ENCODE measurements at regions not wholly inside any gene's neighbourhood (a gene's known extent, or its start where the extent isn't known, plus 50 kb on each side); places are given as distances from the start of the nearest gene placed in this dataset.

DNA sequence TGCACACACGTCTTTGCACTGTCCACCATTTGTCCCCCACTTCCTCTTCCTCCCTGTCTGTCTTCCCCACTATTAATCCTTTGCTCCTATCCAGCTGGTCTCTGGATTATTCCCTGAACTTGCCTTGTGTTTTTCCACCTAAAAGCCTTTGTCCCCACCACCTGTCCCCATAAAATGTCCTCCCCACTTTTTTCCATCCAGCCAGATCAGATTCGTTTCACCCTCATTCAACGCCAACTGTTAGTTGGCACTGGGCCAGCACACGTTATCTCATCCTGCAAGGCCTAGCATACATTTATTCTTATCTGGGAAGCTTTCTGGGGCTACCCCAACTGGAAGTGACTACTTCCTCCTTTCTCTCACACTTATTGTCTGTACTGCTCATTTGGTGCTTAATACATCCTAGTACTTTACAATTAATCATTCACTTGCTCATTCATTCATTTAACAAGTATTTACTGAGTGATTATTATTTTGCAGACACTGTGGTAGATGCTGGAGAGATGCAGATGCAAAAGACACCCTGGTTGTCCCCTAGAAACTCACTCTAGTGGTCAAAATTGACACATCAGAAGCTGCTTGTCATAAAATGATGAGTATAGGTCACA, 96.2 kb downstream of the RASSF10 start:
- DNase-seq, result peak; percentile 99

DNA sequence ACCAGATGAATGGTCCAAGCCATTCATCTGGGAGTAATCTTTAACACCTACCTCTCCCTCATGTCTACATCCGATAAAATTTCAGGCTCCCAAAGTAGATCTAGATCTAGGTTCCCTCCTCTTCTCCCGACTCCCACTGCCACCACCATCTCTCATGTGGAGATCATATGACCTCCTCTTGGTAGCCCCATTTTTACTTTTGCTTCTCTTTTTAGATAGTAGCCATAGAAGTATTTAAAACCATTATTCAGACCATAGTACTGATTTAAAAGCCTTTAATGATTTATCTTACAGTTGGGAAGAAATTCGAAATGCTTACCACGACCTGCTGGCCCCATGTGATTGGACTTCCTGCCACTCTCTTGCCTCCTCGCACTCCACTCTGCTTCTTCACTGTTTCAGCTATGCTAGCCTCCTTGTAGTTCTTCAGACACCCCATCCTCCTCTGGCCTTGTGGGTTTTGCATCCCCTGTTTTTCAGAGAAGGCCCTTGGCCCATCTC, 98.5 kb downstream of the RASSF10 start:
- DNase-seq, result no peak

DNA sequence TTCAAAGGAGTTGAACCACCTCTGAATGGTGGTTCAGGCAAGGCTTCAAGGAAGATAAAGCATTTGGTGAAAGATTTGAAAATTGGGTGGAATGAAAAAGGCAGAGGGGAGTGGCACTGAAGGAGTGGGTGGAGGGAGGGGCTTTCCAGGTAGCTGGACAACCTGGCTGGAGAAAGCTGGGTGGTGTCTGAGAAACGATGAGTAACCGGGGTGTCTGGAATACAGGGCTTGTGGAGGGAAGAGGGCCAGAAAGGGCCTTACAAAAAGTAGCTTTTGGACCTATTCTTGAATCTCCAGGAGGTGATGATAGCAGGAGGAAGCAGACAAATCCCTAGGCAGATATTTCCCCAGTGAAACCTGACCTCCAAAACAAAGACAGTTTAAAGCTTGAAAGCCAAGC, 99.3 kb downstream of the RASSF10 start:
- no peak for DNase-seq

DNA sequence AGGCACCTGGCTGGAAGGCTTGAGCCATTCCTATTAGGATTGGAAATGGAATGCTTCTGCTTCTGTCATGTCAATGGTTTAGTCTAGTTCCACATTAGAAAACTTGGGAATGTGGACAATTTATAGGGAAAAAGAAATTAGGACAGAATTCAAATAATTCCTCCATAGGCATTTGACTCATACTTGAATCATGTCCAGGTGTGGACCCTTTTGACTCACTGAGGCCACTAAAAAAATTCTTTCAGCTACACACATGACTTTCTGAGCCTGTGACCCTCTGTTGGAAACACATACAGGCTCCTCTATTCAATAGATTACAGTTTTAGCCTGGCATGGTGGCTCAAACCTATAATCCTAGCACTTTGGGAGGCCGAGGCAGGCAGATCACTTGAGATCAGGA, 100.5 kb downstream of the RASSF10 start:
- DNase-seq, result no peak

DNA sequence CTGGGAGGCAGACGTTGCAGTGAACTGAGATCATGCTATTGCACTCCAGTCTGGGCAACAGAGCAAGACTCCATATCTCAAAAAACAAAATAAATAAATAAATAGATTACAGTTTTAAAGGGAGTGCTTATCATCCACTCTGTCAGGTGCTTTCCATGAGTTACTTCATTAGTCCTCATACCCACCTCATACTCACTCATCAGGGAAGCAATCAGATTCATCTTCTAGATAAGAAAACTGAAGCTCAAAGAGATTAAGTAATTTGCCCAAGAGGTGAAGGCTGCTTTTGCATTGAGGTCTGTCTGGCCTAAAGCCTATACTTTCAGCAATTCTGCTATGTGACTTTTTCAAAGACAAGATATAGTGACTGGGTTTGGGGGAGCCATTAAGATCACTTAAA, 101.0 kb downstream of the RASSF10 start:
- DNase-seq, result no peak

DNA sequence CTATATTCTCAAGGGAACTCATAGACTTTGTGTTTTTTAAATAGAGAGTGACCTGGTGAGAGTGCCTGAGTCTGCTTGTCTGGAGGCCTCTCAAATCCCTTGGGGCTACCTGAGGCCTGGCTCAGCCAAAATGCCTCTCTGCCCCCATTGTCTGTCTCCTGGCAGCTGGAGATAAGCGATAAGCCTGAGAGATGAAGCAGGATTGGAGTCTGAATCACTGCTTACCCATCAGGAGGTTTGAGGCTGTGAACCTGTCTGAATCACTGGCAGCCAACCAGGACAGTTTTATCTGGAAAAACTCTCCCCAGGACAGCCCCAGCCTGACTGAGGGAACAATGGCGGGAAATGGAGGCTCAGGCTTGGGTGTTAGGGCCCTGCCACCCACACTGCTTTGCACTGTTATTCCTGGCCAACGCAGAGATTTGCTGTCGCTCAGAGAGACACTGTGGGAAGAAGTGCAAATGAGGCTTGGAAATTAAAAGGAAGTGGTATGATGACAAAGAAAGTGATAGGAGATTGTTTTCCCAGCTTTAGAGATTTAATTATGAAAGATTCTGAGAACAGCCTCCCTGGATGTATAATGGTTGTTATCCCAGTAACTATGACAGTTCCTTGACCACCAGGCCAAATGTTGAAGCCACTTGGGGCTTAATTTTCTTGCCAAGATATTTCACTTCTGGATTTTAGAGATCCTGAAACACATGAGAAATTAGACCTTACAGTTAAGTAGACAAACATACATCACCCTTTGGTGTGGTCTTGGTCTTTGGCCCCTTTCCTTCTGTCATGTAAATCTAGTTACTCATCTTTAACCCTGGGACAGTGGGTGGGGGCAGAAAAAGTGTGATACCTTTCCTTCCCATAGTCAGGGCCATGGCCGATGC, 102.1 kb downstream of the RASSF10 start:
- no peak for DNase-seq

DNA sequence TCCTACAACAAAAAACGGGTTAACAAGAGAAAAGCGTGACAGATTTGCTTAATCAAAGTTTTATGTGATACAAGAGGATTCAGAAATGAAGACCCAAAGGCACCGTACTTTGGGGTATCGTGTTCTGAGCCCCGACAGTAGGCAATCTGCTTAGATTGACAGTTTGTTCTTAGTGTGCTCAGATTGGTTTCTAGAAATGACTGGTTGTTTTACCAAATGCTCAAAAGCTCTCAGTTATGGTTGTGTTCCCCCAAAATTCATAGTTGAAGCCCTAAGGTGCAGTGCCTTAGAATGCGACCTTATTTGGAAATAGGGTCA, 102.7 kb downstream of the RASSF10 start:
- DNase-seq, result no peak

DNA sequence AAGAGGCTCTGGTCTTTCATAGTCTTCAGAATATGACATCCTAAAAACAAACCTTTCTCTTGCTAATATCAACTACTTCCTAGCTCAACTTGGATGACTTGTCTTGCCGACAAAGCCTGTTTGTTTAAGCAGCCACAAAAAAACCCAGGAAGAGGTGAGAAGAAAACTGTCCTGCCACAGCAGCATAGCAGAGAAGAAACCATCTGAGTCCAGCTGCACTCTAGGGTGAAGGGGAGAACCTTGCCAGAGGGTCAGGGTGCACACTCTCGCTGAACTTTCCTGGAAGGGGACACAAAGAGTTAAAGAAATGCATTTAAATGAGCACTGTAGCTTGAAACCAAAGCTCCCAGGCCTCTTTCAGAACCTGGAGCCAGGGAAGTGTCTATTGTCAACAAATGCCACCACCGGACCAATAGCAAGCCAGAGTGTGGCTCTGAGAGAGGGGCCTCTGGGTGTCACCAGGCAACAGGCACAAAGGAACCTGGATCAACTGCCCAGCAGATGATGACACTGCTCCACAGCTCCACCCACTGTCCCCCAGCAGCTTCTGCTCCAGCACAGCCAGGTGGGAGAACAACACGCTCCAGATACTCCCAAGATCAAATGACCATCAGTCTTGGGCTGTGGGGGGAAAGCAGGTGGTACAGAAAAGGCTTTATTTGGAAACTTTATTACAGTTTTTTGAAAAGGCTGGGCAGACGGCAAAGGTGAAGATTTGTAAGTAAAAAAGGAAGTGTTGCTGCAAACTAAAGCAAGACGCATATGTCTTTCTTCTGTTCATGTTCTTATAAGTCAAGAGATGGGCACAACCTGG, 105.7 kb downstream of the RASSF10 start:
- DNase-seq, result peak; percentile 97

DNA sequence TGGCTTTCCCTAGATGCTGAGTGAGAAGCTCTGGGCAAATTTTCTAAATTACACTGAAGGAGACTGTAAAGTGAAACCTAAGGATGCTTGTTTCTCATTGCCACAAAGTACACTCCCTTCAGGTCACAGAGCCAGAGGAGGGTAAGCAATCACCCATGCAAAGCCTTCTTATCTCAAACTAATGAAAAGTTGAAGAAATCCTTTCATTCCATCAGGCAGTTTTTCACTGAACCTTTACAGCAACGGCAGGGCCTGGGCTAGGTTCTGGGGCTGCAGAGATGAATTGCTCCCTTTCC, 106.2 kb downstream of the RASSF10 start:
- DNase-seq, result no peak

DNA sequence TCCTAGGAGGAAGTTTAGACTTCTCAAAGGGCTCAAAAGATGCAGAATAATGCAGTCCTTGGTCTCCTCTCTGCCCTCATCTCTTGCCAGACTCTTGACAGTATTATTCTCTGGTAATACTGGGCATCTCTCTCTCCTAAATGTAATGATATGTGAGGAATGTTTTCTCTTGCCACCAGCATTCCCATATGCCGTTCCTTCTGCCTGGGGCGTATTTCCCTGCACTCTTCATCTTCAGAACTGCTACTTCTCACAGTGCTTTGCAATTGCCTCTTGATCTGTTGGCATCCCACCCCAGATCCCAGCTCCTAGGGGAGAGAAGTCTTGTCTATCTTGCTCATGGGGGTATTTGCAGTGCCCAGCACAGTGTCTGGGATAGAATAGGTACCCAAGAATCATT, 107.4 kb downstream of the RASSF10 start:
- no peak for DNase-seq

DNA sequence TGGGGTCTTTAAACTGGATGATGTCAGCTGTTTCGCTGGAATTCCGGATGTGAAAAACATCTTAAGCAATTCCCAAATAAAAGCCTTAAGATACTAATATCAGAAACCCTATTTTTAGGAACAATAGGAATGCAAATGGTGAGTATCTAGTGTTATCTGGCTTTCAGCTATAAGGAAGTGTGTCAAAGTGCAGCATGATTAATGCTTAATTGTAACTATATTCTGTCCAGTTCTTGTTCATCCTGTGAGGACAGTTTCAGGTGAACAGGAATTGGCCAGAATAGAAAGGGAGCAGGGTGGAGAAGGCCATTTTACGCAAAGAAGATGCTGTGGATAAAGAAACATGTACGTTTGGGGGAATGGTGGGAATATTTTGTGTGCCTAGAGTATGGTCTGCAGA, 108.2 kb downstream of the RASSF10 start:
- DNase-seq, result no peak

DNA sequence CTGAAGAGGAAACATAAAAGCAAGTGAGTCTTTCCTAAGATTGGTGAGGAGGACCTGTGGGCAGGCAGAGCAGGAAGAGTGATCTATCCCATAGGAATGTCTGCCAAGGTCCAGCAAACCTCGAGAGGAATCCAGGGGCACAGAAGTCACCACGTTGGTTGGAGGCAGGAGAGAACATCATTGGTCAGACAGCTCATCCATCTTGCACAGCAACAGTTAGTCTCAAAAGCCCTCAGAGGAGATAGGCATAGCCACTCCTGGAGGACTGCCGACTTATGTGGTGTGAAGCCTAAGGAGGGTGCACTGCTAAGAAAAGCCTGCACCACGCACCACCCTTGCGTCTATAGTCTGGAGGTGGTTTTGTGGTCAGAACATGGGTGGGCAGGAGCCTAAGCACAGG, 109.1 kb downstream of the RASSF10 start:
- DNase-seq, result no peak

DNA sequence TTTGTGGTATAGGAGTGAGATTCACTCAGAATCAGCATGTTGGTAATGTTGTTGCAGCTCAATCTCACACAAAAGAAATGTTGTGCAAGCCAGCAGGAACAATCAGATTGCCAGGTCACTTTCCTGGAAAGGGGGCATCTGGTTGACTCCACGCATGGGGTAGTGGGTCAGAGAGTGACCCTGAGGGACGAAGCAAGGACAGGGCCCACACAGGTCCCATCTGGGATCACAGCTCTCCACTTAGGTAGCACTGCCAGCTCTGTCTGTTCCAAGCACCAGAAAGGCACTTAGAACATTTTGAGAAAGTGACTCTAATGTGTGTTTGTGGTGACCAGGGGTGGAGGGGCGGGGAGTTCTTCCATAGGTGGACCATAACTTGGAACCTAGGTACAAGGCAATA, 109.5 kb downstream of the RASSF10 start:
- no peak for DNase-seq

DNA sequence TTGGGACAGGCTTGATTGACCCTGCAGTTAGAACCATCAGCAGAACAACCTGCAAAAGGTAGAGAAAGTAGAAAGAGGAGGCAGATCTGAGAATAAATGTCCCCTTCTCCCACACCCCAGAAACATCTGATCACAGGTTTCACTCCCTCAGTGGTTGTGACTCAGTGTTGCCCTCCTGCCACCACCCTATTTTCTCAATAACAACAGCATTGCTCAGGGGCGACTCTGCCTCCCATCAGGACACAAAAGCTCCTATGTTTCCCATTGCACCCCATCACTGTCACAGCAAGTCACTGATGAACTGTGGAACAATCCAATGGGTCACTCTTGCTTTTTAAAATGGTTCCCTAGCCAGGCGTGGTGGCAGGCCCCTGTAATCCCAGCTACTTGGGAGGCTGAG, 110.2 kb downstream of the RASSF10 start:
- no peak for DNase-seq

DNA sequence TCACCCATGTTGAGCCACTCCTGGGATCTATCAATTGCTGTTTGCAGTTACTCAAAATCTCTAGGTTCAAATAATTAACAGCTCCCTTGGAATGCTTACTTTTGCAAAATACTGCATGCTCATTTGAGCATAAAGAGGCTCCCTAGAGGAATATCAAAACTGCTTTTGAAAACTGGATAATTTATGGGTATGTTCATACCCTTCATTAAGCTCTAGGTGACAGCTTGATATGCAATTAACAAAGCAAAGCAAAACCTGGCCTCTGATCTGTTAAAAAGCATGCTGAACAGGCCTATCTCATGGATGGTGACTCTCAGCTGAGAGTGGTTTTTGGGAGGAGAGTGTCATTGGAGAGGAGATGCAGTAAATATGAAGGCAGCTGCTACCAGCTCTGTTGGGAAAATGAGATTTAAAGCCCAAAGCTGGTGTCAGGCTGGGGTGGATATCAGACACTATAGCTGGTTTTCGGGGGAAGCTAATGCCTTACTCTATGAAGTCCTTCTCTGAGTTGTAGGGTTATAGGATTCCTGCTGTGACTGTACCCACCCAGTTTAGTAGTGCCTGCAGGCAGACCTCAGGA, 110.9 kb downstream of the RASSF10 start:
- no peak for DNase-seq

DNA sequence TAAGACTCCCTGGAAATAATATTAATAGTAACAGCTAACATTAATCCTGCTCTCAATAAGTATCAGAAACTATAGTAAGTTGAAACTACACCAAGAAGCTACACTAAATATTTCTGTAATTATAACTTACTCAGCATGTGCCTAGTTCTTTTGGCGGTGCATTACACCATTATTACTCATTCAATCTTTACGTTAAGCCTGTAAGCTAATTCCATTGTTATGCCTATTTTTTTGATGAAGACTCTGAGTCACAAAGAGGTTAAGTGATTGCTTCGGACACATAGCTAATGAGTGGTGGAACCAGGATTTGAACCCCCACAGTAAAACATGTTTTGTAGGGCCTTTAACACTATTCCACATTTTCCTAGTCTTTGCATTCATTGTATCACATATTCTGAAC, 111.6 kb downstream of the RASSF10 start:
- DNase-seq, result no peak

DNA sequence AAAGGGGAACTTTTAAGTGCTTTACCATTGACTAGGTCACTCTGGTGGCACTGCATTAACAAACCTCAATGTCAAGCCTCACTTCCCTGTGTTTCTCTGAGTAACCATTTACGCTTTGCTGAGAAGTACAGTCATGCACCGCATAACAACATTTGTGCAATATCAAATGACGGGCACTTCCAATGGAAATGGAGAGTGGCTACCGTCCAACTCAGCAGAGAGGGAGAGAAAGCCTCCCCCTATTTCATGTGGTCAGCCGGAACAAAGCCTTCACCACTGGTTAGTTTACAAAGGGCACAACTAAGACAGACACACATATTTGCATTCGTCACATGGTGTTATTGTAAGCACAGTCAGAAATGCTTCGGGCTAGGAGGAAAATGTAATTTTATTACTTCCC, 117.3 kb downstream of the RASSF10 start:
- DNase-seq, result peak; percentile 38

DNA sequence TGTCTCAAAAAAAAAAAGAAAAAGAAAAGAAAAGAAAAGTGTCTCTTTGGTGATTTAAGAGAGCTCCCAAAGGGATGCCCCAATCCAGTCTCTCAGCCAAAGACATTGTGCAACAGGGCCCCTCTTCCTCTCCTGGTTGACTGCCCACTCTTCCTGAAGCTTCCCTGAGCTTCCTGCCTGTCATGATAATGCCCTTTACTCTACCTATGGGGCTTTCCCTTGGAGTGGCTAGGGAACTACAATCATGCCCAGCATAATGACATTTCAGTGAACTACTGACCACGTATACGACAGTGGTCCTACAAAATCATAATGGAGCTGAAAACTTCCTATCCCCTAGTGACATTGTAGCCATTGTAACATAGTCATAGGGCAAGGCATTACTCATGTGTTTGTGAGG, 118.0 kb downstream of the RASSF10 start:
- no peak for DNase-seq

DNA sequence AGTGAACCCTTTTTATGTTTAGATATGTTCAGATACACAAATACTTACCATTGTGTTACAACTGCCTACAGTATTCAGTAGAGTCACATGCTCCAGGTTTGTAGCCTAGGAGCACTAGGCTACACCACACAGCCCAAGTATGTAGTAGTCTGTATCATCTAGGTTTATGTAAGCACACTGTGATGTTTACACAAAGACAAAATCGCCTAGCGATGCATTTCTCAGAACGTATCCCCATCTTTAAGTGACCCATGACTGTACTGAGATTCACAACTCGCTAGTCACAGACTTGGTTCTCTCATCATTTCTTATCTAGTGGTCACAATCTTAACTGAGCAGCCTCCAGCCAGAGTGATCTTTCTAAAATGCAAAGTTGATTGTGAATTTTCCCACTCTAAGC, 119.2 kb downstream of the RASSF10 start:
- DNase-seq, result no peak

DNA sequence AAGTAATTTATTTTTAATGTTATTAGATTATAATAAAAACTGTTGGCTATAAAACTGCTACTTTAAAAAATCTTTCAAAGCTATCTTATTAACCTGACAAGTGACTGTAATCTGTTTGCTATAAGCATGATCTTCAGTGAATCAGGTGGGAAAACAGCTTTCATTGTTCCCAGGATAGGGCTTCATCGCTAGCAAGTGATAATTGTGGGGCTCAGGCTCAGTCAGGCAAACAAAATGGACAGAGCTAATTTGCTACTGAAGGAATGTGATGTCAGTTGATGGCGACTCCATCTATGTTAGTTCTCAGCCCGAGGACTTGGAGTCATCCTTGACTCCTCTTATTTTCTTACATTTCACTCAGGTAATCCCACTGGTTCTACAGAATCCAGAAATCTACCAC, 125.0 kb downstream of the RASSF10 start:
- no peak for DNase-seq

DNA sequence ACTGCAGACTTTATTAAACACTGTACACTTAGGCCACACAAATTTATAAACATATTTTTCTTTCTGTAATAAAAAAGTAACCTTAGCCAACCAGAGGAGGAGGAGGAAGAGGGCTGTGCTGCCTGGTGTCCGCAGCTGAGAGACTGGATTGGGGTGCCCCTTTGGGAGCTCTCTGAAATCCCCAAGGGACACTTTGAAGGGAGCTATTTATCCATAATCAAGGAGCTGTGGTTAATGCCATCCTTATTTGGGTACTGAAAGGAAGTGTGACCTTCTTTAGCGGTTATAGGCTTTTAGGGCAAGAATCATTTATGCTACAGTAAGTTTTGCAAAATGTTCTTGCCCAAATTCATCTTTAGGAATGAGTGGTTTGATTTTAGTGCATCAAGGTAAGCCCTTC, 125.8 kb downstream of the RASSF10 start:
- no peak for DNase-seq

DNA sequence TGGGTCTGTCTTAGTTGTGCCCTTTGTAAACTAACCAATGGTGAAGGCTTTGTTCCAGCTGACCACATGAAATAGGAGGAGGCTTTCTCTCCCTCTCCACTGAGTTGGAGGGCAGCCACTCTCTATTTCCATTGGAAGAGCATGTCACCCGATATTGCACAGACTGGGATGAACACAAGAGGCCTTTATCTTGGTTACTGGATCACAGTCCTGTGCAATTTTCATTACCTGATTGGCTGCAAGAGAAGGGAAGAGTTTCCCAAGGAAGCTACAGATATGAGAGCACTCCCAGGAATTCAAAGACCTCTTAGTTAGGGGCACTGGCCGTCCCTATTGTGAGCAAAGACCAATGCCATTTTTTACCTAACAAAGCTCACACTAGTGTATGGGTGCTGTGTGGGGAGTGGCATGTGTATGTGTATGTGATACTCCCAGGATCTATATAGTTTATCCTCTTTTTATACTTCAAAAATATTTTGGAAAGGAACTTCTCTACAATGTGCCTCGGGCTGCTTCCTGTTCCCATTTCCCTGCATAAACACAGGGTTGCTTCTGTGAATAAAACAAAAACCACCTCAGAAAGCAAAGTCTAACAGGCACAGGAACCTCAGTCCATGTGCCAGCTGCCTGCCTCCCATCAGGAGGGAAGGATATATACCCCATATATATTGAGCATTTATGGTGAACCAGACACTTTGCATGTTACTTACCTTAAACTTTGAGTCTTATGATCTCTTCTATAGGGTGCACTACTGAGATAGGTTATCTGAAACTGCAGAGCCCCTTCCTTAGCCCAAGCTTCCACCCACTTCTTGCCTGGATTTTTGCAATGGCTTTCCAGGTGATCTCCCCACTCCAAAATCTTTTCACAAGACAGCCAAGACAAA, 126.5 kb downstream of the RASSF10 start:
- DNase-seq, result no peak

DNA sequence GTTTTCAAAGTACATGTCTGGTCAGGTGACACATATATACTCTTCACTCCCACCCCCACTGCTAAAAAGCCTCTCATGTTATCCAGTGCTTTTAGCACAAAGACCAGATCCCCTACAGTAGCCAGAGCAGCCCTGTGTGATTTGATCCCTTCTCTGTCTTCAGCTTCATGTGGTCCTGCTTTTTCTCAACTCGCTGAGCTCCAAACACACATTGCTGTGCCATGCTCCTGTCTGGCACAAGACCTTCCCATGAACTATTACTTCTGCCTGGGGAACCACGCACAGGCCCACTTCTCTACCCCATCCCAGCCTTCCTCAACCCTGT, 127.1 kb downstream of the RASSF10 start:
- no peak for DNase-seq
